ENCODE measurements at regions not wholly inside any gene's neighbourhood (a gene's known extent, or its start where the extent isn't known, plus 50 kb on each side); places are given as distances from the start of the nearest gene placed in this dataset.

- DNase-seq (ENCODE audit: low spot score): peak; percentile 40
Observed at GRCh38 chr2:204177977-204178522, 241.5 kb downstream of the ICOS start.

DNA sequence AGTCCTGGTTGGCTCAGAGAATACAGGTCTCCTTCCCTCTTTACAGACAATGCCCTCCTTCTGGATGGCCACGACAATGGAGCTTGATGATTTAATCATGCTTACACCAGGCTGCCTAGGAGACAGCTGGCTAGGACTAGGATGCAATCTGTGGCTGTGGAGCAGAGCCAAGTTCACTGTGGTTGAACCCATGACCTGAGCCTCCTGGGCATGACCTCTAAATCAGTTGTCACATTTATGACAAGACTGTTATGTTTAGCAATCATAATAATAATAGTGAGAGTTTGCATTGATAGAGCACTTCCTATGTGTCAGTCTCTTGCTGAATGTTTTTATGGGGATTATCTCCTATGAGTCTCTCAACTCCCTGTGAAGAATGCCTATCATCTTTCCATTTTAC lies 244.1 kb downstream of the ICOS start:
- DNase-seq (ENCODE audit: low spot score): peak; percentile 42

DNA sequence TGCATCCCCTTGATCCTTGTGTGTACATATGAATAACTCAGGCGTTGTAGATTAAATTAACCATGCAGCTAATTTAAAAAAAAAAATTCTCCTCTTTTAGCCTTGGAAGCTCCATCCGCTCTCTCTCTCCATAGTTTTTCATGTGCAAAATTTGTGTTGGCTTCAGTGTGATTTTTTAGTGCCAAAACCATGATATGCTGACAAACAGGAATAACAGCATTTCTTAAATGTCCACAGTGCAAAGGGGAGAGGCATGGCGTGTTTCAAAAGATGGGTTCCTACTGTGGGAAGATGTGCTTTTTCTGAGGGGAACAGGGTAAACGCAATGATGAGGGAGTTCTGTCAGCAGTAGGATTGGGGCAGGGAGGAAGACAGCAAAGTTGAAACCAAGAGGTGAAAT lies 247.0 kb downstream of the ICOS start:
- DNase-seq (ENCODE audit: low spot score): no peak

DNA sequence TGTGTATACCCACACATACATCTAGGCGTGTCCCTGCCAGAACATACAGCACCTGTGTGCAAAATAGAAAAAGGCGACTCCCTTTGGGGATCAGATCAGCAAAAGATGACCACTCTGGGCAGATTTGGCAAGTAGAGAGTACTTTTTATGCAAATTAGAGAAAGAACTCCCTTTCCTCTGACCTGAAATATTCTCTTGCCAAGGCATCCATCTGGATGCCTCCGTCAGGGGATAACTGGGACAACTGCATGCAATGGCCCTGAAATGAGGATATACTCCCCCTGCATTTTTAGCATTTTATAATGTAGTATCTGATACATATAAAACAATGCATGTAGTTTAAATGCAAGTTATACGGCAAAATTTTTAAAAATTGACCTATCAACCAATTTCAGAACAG lies 247.7 kb downstream of the ICOS start:
- no peak for DNase-seq (ENCODE audit: low spot score)

DNA sequence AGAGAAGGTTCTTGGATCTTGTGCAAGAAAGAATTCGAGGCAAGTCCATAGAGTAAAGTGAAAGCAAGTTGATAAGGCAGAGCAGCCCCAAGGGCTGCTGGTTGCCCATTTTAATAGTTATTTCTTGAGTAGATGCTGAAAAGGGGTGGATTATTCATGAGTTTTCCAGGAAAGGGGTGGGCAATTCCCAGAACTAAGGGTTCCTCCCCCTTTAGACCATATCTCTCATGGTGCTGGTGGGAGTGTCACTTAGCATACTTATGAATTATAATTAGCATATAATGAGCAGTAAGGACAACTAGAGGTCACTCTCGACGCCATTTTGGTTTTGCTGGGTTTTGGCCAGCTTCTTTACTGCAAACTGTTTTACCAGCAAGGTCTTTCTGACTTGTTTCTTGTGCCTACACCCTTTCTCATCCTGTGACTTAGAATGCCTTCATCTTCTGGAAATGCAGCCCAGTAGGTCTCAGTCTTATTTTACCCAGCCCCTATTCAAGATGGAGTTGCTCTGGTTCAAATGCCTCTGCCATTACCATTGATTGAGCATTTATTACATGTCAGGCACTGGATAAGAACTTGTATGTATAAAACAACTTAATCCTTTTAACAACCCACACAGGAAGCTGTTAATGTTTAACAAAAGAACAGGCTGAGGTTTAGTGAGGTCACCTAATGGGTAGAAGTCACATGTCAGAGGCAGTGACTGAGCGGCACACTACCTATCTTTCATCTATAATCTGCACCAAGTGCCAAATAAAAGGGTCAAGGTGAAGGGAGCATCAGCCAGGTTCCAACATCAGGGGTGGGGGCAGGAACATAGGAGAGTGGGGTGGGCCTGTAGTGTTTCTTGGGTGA lies 250.9 kb downstream of the ICOS start:
- no peak for DNase-seq (ENCODE audit: low spot score)

- no peak for DNase-seq (ENCODE audit: low spot score)
Observed at GRCh38 chr2:204191574-204191973, 255.0 kb downstream of the ICOS start.

GRCh38 chr2:204195498-204195897 lies 258.9 kb downstream of the ICOS start:
- DNase-seq (ENCODE audit: low spot score): no peak

DNA sequence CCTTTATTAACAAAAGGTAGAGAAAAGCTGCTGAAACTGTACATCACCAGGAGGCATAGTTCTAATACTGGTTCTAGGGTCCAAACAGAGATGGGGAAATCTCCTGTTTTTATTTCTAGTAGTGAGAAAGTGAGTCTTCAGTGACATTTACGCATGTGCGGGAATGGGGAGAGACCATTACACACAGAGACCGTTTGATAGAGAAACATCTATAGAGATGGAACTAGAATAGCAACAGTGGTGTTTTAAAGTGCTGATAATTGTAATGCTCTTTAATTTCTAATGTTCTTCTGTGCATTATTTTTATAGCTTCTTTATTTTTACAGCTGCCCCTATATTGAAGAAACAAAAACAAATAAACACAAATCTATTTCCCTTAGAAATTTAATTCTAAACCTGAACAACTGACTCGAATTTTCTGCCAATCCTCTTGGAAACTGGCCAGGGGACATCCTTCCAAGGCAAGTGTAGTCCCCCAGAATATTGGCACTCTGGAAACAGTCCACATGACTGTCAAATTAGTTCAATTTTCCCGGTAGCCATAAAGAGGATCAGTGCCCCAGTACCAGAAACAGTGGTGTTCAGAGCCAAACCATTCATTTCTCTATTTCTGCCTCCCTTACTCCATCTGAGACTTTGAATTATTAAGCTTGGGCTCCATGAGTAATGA lies 260.9 kb downstream of the ICOS start:
- no peak for DNase-seq (ENCODE audit: low spot score)

DNA sequence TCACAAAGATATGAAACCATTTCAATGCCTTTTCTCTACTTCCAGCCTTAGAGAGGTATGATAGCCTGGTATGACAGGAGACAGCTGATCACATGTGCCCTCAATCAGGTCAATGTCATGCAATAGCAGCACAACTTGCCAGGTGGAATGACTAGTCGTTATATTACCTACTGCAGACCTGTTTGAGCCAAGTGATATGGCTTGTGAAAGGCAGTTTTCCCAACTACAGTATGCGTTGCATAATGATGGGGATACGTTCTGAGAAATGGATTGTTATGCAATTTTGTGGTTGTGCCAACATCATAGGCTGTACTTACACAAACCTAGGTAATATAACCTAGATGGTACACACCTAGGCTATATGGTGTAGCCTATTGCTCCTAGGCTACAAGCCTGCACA lies 262.8 kb downstream of the ICOS start:
- DNase-seq (ENCODE audit: low spot score): no peak

- no peak for DNase-seq (ENCODE audit: low spot score)
Observed at GRCh38 chr2:204201507-204201906, 264.9 kb downstream of the ICOS start.

DNA sequence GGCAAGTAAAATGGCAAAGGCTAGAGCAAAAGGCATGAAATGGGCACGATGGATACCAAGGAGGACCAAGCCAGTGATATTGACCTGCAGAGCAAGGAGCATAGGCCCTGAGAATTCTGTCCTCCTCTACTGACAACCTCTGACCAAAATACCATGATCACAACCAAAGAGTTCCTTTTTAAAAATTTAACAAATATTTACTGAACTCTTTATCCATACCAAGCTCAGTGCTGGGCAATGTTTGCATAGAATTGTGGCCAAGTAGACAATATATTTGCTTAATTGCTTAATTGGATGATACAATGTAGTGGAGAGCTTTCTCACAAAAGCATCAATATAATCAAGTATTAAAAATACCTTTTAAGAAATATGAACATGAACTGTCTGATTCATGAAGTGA lies 265.7 kb downstream of the ICOS start:
- no peak for DNase-seq (ENCODE audit: low spot score)

DNA sequence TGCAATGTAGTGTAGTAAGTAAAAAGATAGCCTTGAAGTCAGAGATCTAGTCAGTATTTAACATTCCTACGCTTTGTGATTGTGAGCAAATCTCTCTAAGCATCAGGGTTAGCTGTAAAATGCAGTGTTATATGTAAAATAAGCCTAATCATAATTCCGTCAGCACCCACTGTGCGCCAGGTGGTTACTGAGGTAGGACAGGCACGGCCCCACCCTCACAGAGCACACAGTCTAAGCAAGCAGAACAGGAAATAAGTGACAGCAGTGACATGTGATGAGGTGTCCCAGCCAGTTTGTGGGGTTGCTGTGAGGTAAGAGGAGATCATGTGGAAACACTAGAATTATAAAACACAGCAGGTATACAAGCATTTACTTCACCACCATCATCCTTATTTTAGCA lies 267.1 kb downstream of the ICOS start:
- no peak for DNase-seq (ENCODE audit: low spot score)

GRCh38 chr2:204205082-204205481 lies 268.5 kb downstream of the ICOS start:
- DNase-seq (ENCODE audit: low spot score): no peak

- DNase-seq (ENCODE audit: low spot score): no peak
Observed at GRCh38 chr2:204205538-204205937, 269.0 kb downstream of the ICOS start.

GRCh38 chr2:204207866-204208265 lies 271.3 kb downstream of the ICOS start:
- DNase-seq (ENCODE audit: low spot score): no peak

- no peak for DNase-seq (ENCODE audit: low spot score)
Observed at GRCh38 chr2:204213588-204213987, 277.0 kb downstream of the ICOS start.

DNA sequence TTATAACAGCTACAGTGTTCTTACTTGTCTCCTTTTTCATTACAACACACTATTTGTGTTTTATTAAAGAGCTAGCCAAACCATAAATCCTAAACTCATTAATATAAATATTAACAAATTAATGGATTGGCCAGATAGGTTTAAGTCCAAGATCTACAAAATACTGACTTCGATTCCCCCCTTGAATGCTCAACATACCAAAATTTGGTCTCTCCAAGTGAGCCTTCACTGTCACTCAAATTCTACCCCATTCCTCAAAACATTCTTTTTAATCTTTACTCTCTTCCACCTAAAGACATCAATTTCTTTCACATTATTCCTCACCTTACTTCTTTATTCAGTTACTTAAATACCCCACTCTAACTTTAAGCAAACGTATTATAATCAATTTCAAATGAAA lies 281.5 kb downstream of the ICOS start:
- no peak for DNase-seq (ENCODE audit: low spot score)

GRCh38 chr2:204219196-204219595 lies 282.6 kb downstream of the ICOS start:
- DNase-seq (ENCODE audit: low spot score): no peak

DNA sequence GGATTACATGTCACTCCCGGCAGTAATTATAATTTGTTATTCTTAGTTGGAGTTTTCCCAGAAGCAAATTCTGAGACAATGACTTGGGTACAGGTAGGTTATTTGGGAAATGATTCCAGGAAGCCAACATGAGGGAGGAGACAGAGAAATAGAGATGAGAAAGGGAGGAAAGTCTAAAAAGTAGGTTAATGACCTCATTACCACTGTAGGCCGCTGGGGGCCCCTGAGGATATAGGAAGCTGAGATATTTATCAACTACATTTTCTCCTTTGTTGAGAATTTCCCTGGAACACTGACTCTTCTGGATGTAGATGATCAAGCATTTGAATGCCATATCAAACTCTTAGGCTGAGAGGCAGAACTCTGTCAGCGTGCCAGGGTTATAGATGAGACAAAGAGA lies 284.3 kb downstream of the ICOS start:
- no peak for DNase-seq (ENCODE audit: low spot score)

- no peak for DNase-seq (ENCODE audit: low spot score)
Observed at GRCh38 chr2:204223046-204223445, 286.5 kb downstream of the ICOS start.

- no peak for DNase-seq (ENCODE audit: low spot score)
Observed at GRCh38 chr2:204223544-204223943, 287.0 kb downstream of the ICOS start.

DNA sequence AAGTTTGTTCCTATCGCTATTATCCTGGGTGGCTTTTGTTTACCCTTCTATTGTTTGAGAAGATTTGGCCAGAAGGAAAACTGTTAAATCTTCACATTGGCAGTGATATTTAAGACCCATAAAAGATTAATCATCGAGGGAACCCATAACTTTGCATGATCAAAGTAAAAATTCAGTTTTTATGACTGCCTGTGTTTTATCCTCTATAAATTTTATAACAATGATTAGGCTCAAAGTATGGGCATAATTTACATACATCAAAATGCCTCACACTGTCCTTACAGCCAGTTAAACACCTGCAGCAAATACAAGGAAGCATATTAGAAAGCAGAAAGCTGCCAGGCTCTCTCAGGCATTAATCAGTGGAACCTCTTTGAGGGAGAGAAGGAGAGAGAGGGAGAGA lies 289.1 kb downstream of the ICOS start:
- DNase-seq (ENCODE audit: low spot score): no peak

- no peak for DNase-seq (ENCODE audit: low spot score)
Observed at GRCh38 chr2:204226305-204226880, 289.8 kb downstream of the ICOS start.

Measured in SK-N-DZ (cell line).